Suppressor macrophage (primary cell): ENCODE measurements at regions not wholly inside any gene's neighbourhood (a gene's known extent, or its start where the extent isn't known, plus 50 kb on each side); places are given as distances from the start of the nearest gene placed in this dataset.

Source experiments
- DNase-seq, 4 experiments: peaks; one replicate each; pipeline ENCODE4 v3.0.0-alpha.2; 2020 to 2022

DNA sequence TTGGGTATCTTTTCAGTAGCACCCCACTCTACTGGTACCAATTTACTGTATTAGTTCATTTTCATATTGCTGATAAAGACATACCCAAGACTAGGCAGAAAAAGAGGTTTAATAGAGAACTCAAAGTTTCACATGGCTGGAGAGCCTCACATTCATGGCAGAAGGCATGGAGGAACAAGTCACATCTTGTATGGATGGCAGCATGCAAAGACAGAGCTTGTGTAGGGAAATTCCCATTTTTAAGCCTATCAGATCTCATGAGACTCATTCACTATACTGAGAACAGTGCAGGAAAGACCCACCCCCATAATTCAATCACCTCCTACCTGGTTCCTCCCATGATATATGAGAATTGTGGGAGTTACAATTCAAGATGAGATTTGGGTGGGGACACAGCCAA lies 878.6 kb upstream of the ADGRL4 start:
- no peak for DNase-seq

- no peak for DNase-seq
Measured at GRCh38 chr1:79877086-79877485, 870.6 kb upstream of the ADGRL4 start.

GRCh38 chr1:79875187-79875586 lies 868.7 kb upstream of the ADGRL4 start:
- no peak for DNase-seq

- no peak for DNase-seq
Measured at GRCh38 chr1:79874289-79874688, 867.8 kb upstream of the ADGRL4 start.

- no peak for DNase-seq
Measured at GRCh38 chr1:79859212-79859948, 852.9 kb upstream of the ADGRL4 start.

DNA sequence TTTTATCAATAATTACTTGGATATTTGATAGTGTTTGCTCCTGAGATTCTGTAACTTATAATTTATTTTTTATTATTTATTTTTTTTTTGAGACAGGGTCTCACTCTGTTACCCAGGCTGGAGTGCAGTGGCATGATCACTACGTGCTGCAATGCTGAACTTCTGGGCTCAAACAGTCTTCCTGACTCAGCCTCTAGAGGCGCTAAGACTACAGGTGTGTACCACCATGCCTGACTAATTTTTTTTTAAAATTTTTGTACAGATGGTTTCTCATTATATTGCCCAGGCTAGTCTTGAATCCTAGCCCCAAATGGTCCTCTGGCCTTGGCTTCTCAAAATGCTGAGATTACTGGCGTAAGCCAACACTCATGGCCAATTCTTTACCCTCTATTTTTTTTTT lies 845.5 kb upstream of the ADGRL4 start:
- DNase-seq, result no peak

DNA sequence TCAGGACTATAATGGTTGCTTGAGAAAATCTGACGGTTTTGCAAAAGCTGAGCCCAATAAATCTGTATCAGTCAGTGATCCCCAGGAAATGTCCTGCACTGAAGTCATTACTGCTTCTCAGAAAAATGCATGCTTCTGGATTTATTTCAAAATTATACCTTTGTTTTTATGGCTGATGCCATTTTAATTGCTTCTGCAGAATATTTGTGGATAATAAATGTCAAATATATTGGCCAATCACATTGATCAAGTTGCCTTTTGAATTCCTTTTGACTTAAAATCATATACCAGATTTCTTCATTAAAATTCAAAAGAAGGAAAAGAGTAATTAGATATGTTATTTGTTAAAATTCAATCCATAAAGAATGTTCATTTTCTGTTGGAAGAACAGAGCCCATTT lies 842.9 kb upstream of the ADGRL4 start:
- DNase-seq, result no peak

DNA sequence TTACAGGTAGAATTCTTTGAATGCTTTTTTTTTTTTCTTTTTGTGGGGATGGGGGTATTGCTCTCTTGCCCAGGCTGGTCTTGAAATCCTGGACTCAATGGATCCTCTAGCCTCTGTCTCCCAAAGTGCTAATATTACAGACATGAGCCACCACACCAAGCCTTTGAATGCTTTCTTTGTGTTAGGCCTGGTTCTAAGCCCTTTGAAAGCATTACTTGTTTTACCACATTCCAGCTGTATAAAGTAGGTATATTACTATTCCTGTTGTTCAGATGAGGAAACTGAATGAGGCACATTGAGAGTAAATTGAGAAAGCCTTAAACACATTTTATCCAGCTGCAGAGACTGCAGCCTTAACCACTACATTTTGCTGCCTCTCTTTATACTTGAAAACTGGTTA lies 841.8 kb upstream of the ADGRL4 start:
- DNase-seq, result no peak

- no peak for DNase-seq
Measured at GRCh38 chr1:79847700-79848099, 841.2 kb upstream of the ADGRL4 start.

- no peak for DNase-seq
Measured at GRCh38 chr1:79845936-79846335, 839.4 kb upstream of the ADGRL4 start.

GRCh38 chr1:79842811-79843210 lies 836.3 kb upstream of the ADGRL4 start:
- DNase-seq, result no peak

DNA sequence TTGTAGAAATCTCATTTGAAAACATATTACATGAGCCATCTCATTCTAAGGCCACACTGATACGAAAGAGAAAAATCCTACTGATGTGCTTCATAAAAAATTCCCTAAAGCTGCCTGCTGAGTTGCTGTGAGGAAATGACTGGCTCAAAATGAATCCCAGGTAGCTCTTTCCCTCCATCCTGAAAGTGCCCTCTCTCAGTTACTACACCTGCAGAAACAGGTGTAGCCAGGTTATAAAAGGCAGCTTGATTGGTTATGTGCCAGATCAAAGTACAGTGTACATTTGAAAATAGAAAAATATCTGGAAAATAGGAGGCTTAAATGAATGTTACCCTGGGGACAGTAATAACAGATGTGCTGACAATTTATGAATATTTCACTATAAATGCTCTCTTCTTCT lies 833.4 kb upstream of the ADGRL4 start:
- DNase-seq, result no peak

DNA sequence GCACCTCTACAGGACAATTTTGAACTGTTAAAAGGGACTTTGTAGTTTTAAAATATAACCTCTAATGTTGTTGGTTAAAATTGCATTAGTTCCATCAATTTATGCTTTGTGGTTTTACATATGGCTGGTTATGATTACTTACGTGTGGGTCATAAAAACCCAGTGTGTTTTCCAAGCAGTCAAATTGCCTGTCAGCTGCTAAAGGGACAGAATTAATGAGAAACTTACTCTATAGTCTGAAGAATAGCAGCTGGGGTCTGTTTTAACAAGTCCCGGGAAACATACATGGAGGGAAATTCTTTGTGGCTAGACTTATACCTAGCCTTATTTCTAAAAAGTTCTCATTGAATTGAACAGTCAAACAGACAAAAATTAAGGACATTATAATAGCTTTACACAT lies 820.9 kb upstream of the ADGRL4 start:
- no peak for DNase-seq

- DNase-seq, result no peak
Measured at GRCh38 chr1:79825551-79825950, 819.0 kb upstream of the ADGRL4 start.

GRCh38 chr1:79822053-79822452 lies 815.5 kb upstream of the ADGRL4 start:
- no peak for DNase-seq

GRCh38 chr1:79819140-79819539 lies 812.6 kb upstream of the ADGRL4 start:
- DNase-seq, result no peak

- DNase-seq, result no peak
Measured at GRCh38 chr1:79817031-79817560, 810.6 kb upstream of the ADGRL4 start.

GRCh38 chr1:79815115-79815514 lies 808.6 kb upstream of the ADGRL4 start:
- no peak for DNase-seq

GRCh38 chr1:79811173-79811572 lies 804.6 kb upstream of the ADGRL4 start:
- DNase-seq, result no peak

DNA sequence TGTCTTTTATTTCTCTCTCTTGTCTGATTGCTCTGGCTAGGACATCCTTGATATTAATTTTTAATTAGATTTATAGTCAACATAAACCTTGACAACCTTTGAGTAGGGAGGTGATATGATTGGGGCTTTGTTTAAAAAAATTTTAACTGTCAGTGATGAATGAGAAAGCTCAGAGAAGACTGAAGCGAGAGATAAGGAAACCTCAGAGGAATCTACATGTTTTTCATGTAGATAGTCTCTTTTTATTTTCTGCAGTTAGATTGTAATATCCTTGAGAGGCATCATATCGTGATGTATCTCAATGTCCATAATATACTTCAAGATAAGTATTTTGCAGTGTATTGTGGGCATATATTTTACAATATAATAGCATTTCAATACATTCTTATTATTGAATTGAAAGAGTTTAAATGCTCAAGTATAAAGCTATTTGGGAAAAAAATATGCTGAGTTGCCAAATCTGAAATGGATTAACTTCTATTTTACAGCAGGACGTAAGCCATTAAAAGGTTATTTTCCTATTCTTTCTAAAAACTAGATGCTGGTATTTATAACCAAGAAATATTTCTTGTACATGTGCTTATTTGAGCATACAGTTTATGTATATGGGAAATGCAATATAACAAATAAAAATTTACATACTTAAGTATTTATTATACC lies 802.4 kb upstream of the ADGRL4 start:
- no peak for DNase-seq

- no peak for DNase-seq
Measured at GRCh38 chr1:79807816-79808215, 801.3 kb upstream of the ADGRL4 start.

DNA sequence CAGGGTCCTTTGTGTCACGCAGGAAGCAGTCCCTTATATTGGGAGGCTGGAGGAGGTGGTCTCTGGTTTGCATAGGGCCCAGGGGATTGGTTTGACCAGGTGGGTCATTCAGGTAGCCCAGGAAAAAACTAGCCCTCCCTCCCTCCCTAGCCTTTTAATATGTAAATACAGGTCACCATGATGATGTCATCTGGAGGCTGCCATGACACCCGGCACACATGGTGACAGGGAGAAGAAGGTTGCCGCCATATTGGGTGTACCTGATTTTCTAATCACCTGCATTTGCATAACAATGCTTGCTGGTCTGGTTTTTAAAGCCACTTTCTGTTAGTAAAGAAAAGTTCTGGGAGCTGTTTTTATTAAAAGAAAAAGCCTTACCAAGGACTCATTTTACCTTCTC lies 791.0 kb upstream of the ADGRL4 start:
- no peak for DNase-seq

GRCh38 chr1:79796434-79796833 lies 789.9 kb upstream of the ADGRL4 start:
- DNase-seq, result no peak

DNA sequence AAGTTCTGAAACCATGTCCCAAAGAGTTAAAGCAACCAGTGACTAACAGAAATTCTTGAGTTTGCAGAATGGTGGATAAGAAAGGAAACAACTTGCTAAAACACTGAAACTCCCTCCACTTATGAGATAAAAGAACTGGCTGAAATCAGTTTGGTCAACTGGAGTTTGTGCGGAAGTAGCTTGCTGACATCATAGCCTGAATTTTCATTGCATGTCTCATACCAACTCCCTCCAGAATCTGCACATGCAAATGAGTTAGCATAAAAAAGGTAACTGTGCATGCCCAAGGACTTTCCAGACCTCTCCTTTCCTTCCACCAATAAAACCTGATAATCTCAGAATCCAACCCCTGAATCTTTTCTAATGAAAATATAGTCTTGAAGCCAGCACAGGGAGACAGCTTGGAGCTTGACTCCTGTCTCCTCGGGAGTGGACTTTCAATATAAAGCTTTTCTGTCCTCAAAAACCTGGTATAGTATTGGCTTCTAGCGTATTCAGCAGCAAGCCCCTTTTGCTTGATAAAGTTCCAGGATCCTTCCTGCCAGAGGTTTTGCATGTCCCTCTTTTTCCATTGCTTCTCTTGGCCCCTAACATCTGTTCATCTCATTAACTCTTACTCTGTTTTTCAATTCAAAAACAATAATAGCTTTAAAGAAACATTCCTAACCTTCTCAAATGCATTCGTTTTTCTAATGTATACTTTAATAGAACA lies 785.8 kb upstream of the ADGRL4 start:
- no peak for DNase-seq
